Heart right ventricle (tissue), 16 donors: ENCODE measurements at regions not wholly inside any gene's neighbourhood (a gene's known extent, or its start where the extent isn't known, plus 50 kb on each side); places are given as distances from the start of the nearest gene placed in this dataset.
"Not testable (repeated sequence)": the region's sequence is repeated elsewhere in the genome, so short reads cannot be mapped to it uniquely, and the experiment has no call there.

Experiments used
- ATAC-seq, 8 donors: fragments of 200-7000 bp; cut with Tn5 transposase; one replicate each; pipeline ENCODE4 v1.9.1; 2020; ENCODE audit warnings: mild to moderate bottlenecking in 8 of 8, moderate library complexity in 8 of 8, moderate number of reproducible peaks in 1 of 8
- DNase-seq, 2 donors: peaks; one replicate each; pipeline ENCODE4 v3.0.0-alpha.2; 2020
- H3K27ac ChIP-seq, 10 donors: fragments of 200-600 bp; sonication (generic) in 2 of 10; one replicate each; pipeline versions ENCODE4 v1.5.0 to v1.8.0; 2020 to 2022; ENCODE audit warnings: mild to moderate bottlenecking in 3 of 10
- H3K27me3 ChIP-seq, 7 donors: fragments of 200-600 bp; one replicate each; pipeline ENCODE4 v1.8.0; 2021 to 2022; ENCODE audit warnings: mild to moderate bottlenecking in 2 of 7
- H3K36me3 ChIP-seq, 9 donors: fragments of 200-600 bp; sonication (generic) in 1 of 9; one replicate each; pipeline versions ENCODE4 v1.5.0 to v1.8.0; 2020 to 2022; ENCODE audit warnings: mild to moderate bottlenecking in 2 of 9
- H3K4me1 ChIP-seq, 9 donors: fragments of 200-600 bp; sonication (generic) in 1 of 9; one replicate each; pipeline versions ENCODE4 v1.5.0 to v1.8.0; 2020 to 2022; ENCODE audit warnings: mild to moderate bottlenecking in 4 of 9
- H3K4me3 ChIP-seq, 10 donors: fragments of 200-600 bp; sonication (generic) in 2 of 10; one replicate each; pipeline versions ENCODE4 v1.5.0 to v1.8.0; 2020 to 2022; ENCODE audit warnings: mild to moderate bottlenecking in 7 of 10, moderate library complexity in 2 of 10
- H3K9me3 ChIP-seq, 11 donors: fragments of 200-600 bp in 10 of 11; sonication (generic) in 2 of 11; one replicate each; pipeline versions ENCODE4 v1.5.0 to v1.8.0; 2013 to 2022; ENCODE audit warnings: mild to moderate bottlenecking in 2 of 11, control low read depth in 1 of 11, moderate library complexity in 1 of 11
- CTCF ChIP-seq, 9 donors: fragments of 200-600 bp; sonication (generic) in 2 of 9; IDR thresholded peaks; one replicate each; pipeline versions ENCODE4 v1.5.0 to v1.8.0; 2021 to 2022; ENCODE audit warnings: antibody characterized with exemption in 9 of 9, mild to moderate bottlenecking in 5 of 9, moderate library complexity in 1 of 9
- WGBS, 2 donors: extraction: QIAGEN DNeasy Blood & Tissue Kit; methylation state at CpG; one replicate each; pipeline ENCODE4 v1.1.7; 2013; ENCODE audit warnings: inconsistent platforms in 1 of 2; 5-methylcytosine and 5-hydroxymethylcytosine counted together
- intact Hi-C, 10 donors: fragments of 100-400 bp; cut with DNase I; formaldehyde crosslinking; loops; one replicate each; pipeline versions ENCODE4 v1.11.1 to v1.14.2; 2022
- donor health status: Arrhythmogenic right ventricular cardiomyopathy.
- donor health status: ischemic (EF 13 %, LVEDD 7.1; RV severe dilation, severe dysfunction).
- donor health status: healthy with polysubstance abuse.
- donor health status: DM: no; HTN: yes; CAD: no.
- donor health status: DM: no; HTN: no; CAD: no.
- donor health status: ischemic (EF 25% LVEDD 6.9; RV normal size, moderate dysfunction).
- donor health status: ischemic (EF 25% LVEDD 5.7; RV mildly dilated, moderate dysfunction).
- donor health status: healthy.
- donor health status: DM: yes; HTN: yes; CAD: no.
- donor health status: Ischemic cardiomyopathy.
- donor health status: ischemic (EF 35%, LVEDD 5.7; RV mildly dilated, moderate dysfunction).
- donor health status: nonischemic (EF 11% LVEDD 7.7; RV severe dilation, severe dysfunction).
- donor health status: DM: yes; HTN: yes; CAD: no.
- donor health status: PGD.
- donor health status: ischemic (EF 29% LVEDD 5.4; RV normal size, mild dysfunction).
- donor health status: nonischemic (EF 23%, LVEDD 6.1; RV moderate dilation, normal function).

GRCh38 chr11:129640671-129641070 lies 175.0 kb upstream of the TMEM45B start:
- intact Hi-C loops, result no loop called here
- WGBS, 2 donors, result 78 to 81% methylated on average over 5 of the region's 5 CpGs
- TF ChIP-seq CTCF (IDR thresholded peaks at IDR 0.05), result no peak

GRCh38 chr11:129643031-129643721 lies 172.5 kb upstream of the TMEM45B start:
- Histone ChIP-seq H3K4me1 (no peaks in the 10 kb centered on the region), H3K36me3 (no peaks in the 10 kb centered on the region), H3K27ac (no peak overlapping the region), H3K27me3 (peaks cover 0 to 7% (median 0%) of the 10 kb centered on the region in 7 donors), H3K9me3 (no peaks in the 10 kb centered on the region), H3K4me3 (no peak overlapping the region)
- DNase-seq (no peak), ATAC-seq (no peak)
- WGBS, 2 donors, result 77 to 84% methylated on average over 6 of the region's 6 CpGs
- intact Hi-C loops, result no loop called here
- TF ChIP-seq CTCF (IDR thresholded peaks at IDR 0.05), result no peak

More at GRCh38 chr11:129640671-129641070, 175.0 kb upstream of the TMEM45B start:
- no peak overlapping the region for H3K27ac ChIP-seq
- H3K9me3 ChIP-seq, result no peaks in the 10 kb centered on the region
- peaks cover 0 to 7% (median 0%) of the 10 kb centered on the region in 7 donors for H3K27me3 ChIP-seq
- H3K36me3 ChIP-seq, result no peaks in the 10 kb centered on the region
- H3K4me3 ChIP-seq, result no peak overlapping the region
- ATAC-seq, result no peak
- no peak for DNase-seq
- no peaks in the 10 kb centered on the region for H3K4me1 ChIP-seq

- peaks cover 0 to 7% (median 0%) of the 10 kb centered on the region in 7 donors for H3K27me3 ChIP-seq
- no peak overlapping the region for H3K27ac ChIP-seq
- no peak for TF ChIP-seq CTCF (IDR thresholded peaks at IDR 0.05)
- DNase-seq, result no peak
- H3K9me3 ChIP-seq, result no peaks in the 10 kb centered on the region
- no peaks in the 10 kb centered on the region for H3K4me1 ChIP-seq
- H3K4me3 ChIP-seq, result no peak overlapping the region
- intact Hi-C loops, result no loop called here
- H3K36me3 ChIP-seq, result no peaks in the 10 kb centered on the region
- no peak for ATAC-seq
- 71 to 81% methylated on average over 3 of the region's 3 CpGs for WGBS, 2 donors
Measured at GRCh38 chr11:129644326-129644725, 171.3 kb upstream of the TMEM45B start.

GRCh38 chr11:129645943-129646342 lies 169.7 kb upstream of the TMEM45B start:
- 39 to 47% methylated on average over 1 of the region's 1 CpG for WGBS, 2 donors
- H3K4me3 ChIP-seq, result no peak overlapping the region
- H3K9me3 ChIP-seq, result peaks cover 0 to 5% (median 0%) of the 10 kb centered on the region in 11 donors
- no peaks in the 10 kb centered on the region for H3K4me1 ChIP-seq
- no peak overlapping the region for H3K27ac ChIP-seq
- ATAC-seq (no peak), DNase-seq (no peak)
- H3K27me3 ChIP-seq, result peaks cover 0 to 4% (median 0%) of the 10 kb centered on the region in 7 donors
- TF ChIP-seq CTCF (IDR thresholded peaks at IDR 0.05), result no peak
- no peaks in the 10 kb centered on the region for H3K36me3 ChIP-seq
- intact Hi-C loops, result no loop called here

GRCh38 chr11:129650044-129650443 lies 165.6 kb upstream of the TMEM45B start:
- H3K4me3 ChIP-seq, ATAC-seq, intact Hi-C loops, H3K4me1 ChIP-seq, H3K27me3 ChIP-seq, H3K36me3 ChIP-seq, H3K27ac ChIP-seq, DNase-seq: not testable (repeated sequence)
- 94 to 95% methylated on average over 4 of the region's 4 CpGs for WGBS, 2 donors
- peaks cover 0 to 32% (median 7%) of the 10 kb centered on the region in 11 donors for H3K9me3 ChIP-seq
